H1 (cell line): ENCODE measurements at regions not wholly inside any gene's neighbourhood (a gene's known extent, or its start where the extent isn't known, plus 50 kb on each side); places are given as distances from the start of the nearest gene placed in this dataset.

Experiments
- CTCF ChIA-PET: fragments of 300-600 bp; sonication (Branson Sonifier 250); formaldehyde crosslinking; loops from one replicate; lab custom pipeline; 2021; ENCODE audit not compliant: partially characterized antibody; lab: Charles Lee
- POLR2A ChIA-PET: fragments of 300-600 bp; sonication (Branson Sonifier 250); formaldehyde crosslinking; loops from one replicate; lab custom pipeline; 2021; ENCODE audit warnings: inconsistent platforms; ENCODE audit not compliant: partially characterized antibody; lab: Charles Lee
- DNase-seq, 2 experiments: peaks; one replicate each; pipeline versions ENCODE4 v3.0.0 to v3.0.0-alpha.2; 2010 to 2022; ENCODE audit warnings: low spot score in 2 of 2, low read depth in 1 of 2, mixed read lengths in 1 of 2
- FAIRE-seq: peaks from 2 replicates; lab custom pipeline; 2011; peaks lifted over from hg19 to GRCh38; lab: Jason Lieb, UNC
- H2AFZ ChIP-seq: 2 replicates; pipeline ENCODE4 v1.8.1; 2012; ENCODE audit warnings: low read length, inconsistent platforms
- H2AK5ac ChIP-seq: 2 replicates; pipeline ENCODE4 v1.6.1; 2013; ENCODE audit warnings: low read depth, low read length
- H2BK120ac ChIP-seq: replicated peaks from 2 replicates; pipeline ENCODE3; 2013; ENCODE audit warnings: low read depth, low read length, inconsistent platforms
- H2BK12ac ChIP-seq: 2 replicates; pipeline ENCODE4 v1.6.1; 2013; ENCODE audit warnings: low read depth, low read length
- H2BK15ac ChIP-seq: 2 replicates; pipeline ENCODE4 v1.6.1; 2013; ENCODE audit warnings: low read length
- H2BK20ac ChIP-seq: 2 replicates; pipeline ENCODE4 v1.6.1; 2013; ENCODE audit warnings: low read length
- H2BK5ac ChIP-seq: 2 replicates; pipeline ENCODE4 v1.6.1; 2013; ENCODE audit warnings: low read depth, low read length
- H3K14ac ChIP-seq: 2 replicates; pipeline ENCODE4 v1.6.1; 2013; ENCODE audit warnings: inconsistent platforms; ENCODE audit not compliant: insufficient read length
- H3K18ac ChIP-seq: 2 replicates; pipeline ENCODE4 v1.6.1; 2013; ENCODE audit warnings: low read length; ENCODE audit errors: extremely low read depth
- H3K23ac ChIP-seq: 2 replicates; pipeline ENCODE4 v1.6.1; 2013; ENCODE audit warnings: inconsistent platforms; ENCODE audit not compliant: insufficient read length
- H3K23me2 ChIP-seq: 2 replicates; pipeline ENCODE4 v1.6.1; 2013; ENCODE audit warnings: low read depth, low read length
- H3K27ac ChIP-seq: 2 replicates; pipeline ENCODE4 v1.6.1; 2011; ENCODE audit warnings: low read depth, low read length, inconsistent platforms
- H3K27me3 ChIP-seq, 4 experiments: replicated peaks in 1 of 4; 1 replicate in 1 of 4; 2 replicates in 3 of 4; pipeline versions ENCODE4 v1.6.1 to v1.8.1; 2011 to 2013; ENCODE audit warnings: low read length in 3 of 4, mild to moderate bottlenecking in 3 of 4, inconsistent platforms in 2 of 4, mixed read lengths in 2 of 4, moderate library complexity in 1 of 4; ENCODE audit not compliant: control insufficient read depth in 3 of 4, insufficient read depth in 3 of 4; ENCODE audit errors: extremely low read depth in 1 of 4
- H3K36me3 ChIP-seq, 4 experiments: 2 replicates each; pipeline versions ENCODE4 v1.6.1 to v1.8.1; 2011 to 2013; ENCODE audit warnings: mild to moderate bottlenecking in 4 of 4, low read length in 3 of 4, moderate library complexity in 2 of 4, control low read depth in 1 of 4, inconsistent platforms in 1 of 4; ENCODE audit not compliant: insufficient read depth in 4 of 4, control insufficient read depth in 2 of 4
- H3K4ac ChIP-seq: replicated peaks from 2 replicates; pipeline ENCODE3; 2013; ENCODE audit warnings: low read length, low read depth, mixed read lengths, inconsistent platforms; ENCODE audit not compliant: insufficient read length
- H3K4me1 ChIP-seq, 4 experiments: replicated peaks in 1 of 4; 1 replicate in 1 of 4; 2 replicates in 3 of 4; pipeline versions ENCODE4 v1.6.1 to v1.8.1; 2011 to 2013; ENCODE audit warnings: low read length in 3 of 4, inconsistent platforms in 2 of 4, mixed read lengths in 1 of 4; ENCODE audit not compliant: insufficient read depth in 4 of 4, control insufficient read depth in 3 of 4
- H3K4me2 ChIP-seq, 2 experiments: 2 replicates each; pipeline versions ENCODE4 v1.6.1 to v1.8.1; 2011 to 2013; ENCODE audit warnings: low read depth in 2 of 2, low read length in 2 of 2, control low read depth in 1 of 2, inconsistent platforms in 1 of 2, mild to moderate bottlenecking in 1 of 2; ENCODE audit not compliant: insufficient read depth in 1 of 2
- H3K4me3 ChIP-seq, 4 experiments: fragments of 200-600, 300-600 bp in 1 of 4; sonication (generic), shearing (Covaris generic), sonication (Bioruptor Twin) in 1 of 4; 2 replicates each; pipeline versions ENCODE4 v1.5.1 to v1.8.1; 2011 to 2016; ENCODE audit warnings: low read length in 4 of 4, low read depth in 3 of 4, control low read depth in 2 of 4, inconsistent platforms in 2 of 4, mild to moderate bottlenecking in 2 of 4, mixed read lengths in 1 of 4, moderate library complexity in 1 of 4; ENCODE audit not compliant: insufficient read depth in 2 of 4; ENCODE audit errors: extremely low read depth in 1 of 4
- H3K56ac ChIP-seq: replicated peaks from 2 replicates; pipeline ENCODE3; 2013; ENCODE audit warnings: low read depth, mild to moderate bottlenecking, mixed read lengths, low read length, inconsistent platforms; ENCODE audit not compliant: insufficient read length
- H3K79me1 ChIP-seq: 2 replicates; pipeline ENCODE4 v1.6.1; 2013; ENCODE audit warnings: low read depth, low read length, control low read depth
- H3K79me2 ChIP-seq, 2 experiments: 2 replicates each; pipeline versions ENCODE4 v1.6.1 to v1.8.1; 2012 to 2013; ENCODE audit warnings: low read length in 2 of 2, mild to moderate bottlenecking in 2 of 2, inconsistent platforms in 1 of 2; ENCODE audit not compliant: insufficient read depth in 2 of 2, control insufficient read depth in 1 of 2
- H3K9ac ChIP-seq, 4 experiments: replicated peaks in 1 of 4; 1 replicate in 1 of 4; 2 replicates in 3 of 4; pipeline versions ENCODE4 v1.6.1 to v1.8.1; 2011 to 2013; ENCODE audit warnings: low read depth in 3 of 4, low read length in 3 of 4, control low read depth in 2 of 4, mild to moderate bottlenecking in 2 of 4, moderate library complexity in 2 of 4, inconsistent platforms in 1 of 4; ENCODE audit errors: extremely low read depth in 1 of 4
- H3K9me3 ChIP-seq, 2 experiments: 2 replicates each; pipeline versions ENCODE4 v1.6.1 to v1.8.1; 2012 to 2013; ENCODE audit warnings: mild to moderate bottlenecking in 2 of 2, moderate library complexity in 2 of 2, control low read depth in 1 of 2, inconsistent platforms in 1 of 2, low read depth in 1 of 2, low read length in 1 of 2, mixed read lengths in 1 of 2; ENCODE audit not compliant: insufficient read depth in 2 of 2
- H4K20me1 ChIP-seq, 2 experiments: replicated peaks in 1 of 2; 2 replicates each; pipeline versions ENCODE3 to v1.8.1; 2011 to 2013; ENCODE audit warnings: inconsistent platforms in 2 of 2, low read length in 2 of 2, mild to moderate bottlenecking in 1 of 2; ENCODE audit not compliant: insufficient read depth in 2 of 2, control insufficient read depth in 1 of 2
- H4K5ac ChIP-seq: 2 replicates; pipeline ENCODE4 v1.6.1; 2013; ENCODE audit warnings: low read length, low read depth, mixed read lengths, inconsistent platforms; ENCODE audit not compliant: insufficient read length
- H4K8ac ChIP-seq: 2 replicates; pipeline ENCODE4 v1.8.0; 2013; ENCODE audit warnings: mild to moderate bottlenecking, moderate library complexity, low read length, inconsistent platforms; ENCODE audit not compliant: insufficient read depth; ENCODE audit errors: extremely low read depth
- H4K91ac ChIP-seq: replicated peaks from 2 replicates; pipeline ENCODE3; 2013; ENCODE audit warnings: low read length, mixed read lengths, inconsistent platforms; ENCODE audit not compliant: insufficient read length
- ASH2L ChIP-seq: fragments of 200-600, 300-600 bp; sonication (generic); IDR thresholded peaks from one replicate; pipeline ENCODE4 v1.7.1; 2017; ENCODE audit warnings: low read length
- CREB1 ChIP-seq: IDR thresholded peaks from 2 replicates; pipeline ENCODE4 v1.6.1; 2012; ENCODE audit warnings: inconsistent platforms
- HDAC6 ChIP-seq: IDR thresholded peaks from one replicate; pipeline ENCODE4 v1.7.1; 2012; ENCODE audit warnings: low read depth, mild to moderate bottlenecking, inconsistent platforms, low read length, moderate library complexity
- KDM1A ChIP-seq: fragments of 200-600, 300-600 bp; sonication (generic); IDR thresholded peaks from 2 replicates; pipeline ENCODE4 v1.7.1; 2016; ENCODE audit warnings: mild to moderate bottlenecking, low read length, borderline replicate concordance
- KDM4A ChIP-seq: IDR thresholded peaks from one replicate; pipeline ENCODE4 v1.7.1; 2012; ENCODE audit warnings: low read depth, mild to moderate bottlenecking, moderate library complexity, low read length, inconsistent platforms; ENCODE audit not compliant: severe bottlenecking
- KDM5A ChIP-seq: fragments of 200-600 bp; IDR thresholded peaks from 2 replicates; pipeline ENCODE4 v1.7.1; 2012; ENCODE audit warnings: mild to moderate bottlenecking, low read length, inconsistent platforms, mixed read lengths
- SP2 ChIP-seq: IDR thresholded peaks from 2 replicates; pipeline ENCODE4 v1.6.1; 2012; ENCODE audit warnings: mild to moderate bottlenecking, low read length, inconsistent platforms
- TEAD4 ChIP-seq: IDR thresholded peaks from 2 replicates; pipeline ENCODE4 v1.6.1; 2012; ENCODE audit warnings: low read depth, low read length, inconsistent platforms, mixed read lengths
- WGBS, 2 experiments: shearing (Covaris generic) in 1 of 2; methylation state at CpG; one replicate each; pipeline versions ENCODE4 v1.1.6 to v1.1.7; 2013 to 2015; ENCODE audit warnings: low lambda C conversion rate in 2 of 2, mixed read lengths in 2 of 2, inconsistent platforms in 1 of 2, low coverage in 1 of 2, missing lambda C conversion rate in 1 of 2; ENCODE audit not compliant: insufficient replicate concordance in 2 of 2, insufficient coverage in 1 of 2, insufficient read length in 1 of 2; ENCODE audit errors: extremely low coverage in 1 of 2, missing lambda C conversion rate in 1 of 2; 5-methylcytosine and 5-hydroxymethylcytosine counted together
- TF ChIP-seq, protein P1 (sequence below), 3 experiments: IDR thresholded peaks; 1 replicate in 2 of 3; 2 replicates in 1 of 3; pipeline versions ENCODE4 v1.5.1 to v1.6.1; 2011; ENCODE audit warnings: low read length in 3 of 3, mild to moderate bottlenecking in 3 of 3, inconsistent platforms in 2 of 3, low read depth in 1 of 3, moderate library complexity in 1 of 3; ENCODE audit not compliant: insufficient read depth in 1 of 3; ENCODE audit errors: control extremely low read depth in 1 of 3
- TF ChIP-seq, protein P2 (sequence below): IDR thresholded peaks from 2 replicates; pipeline ENCODE4 v1.6.1; 2012; ENCODE audit warnings: low read length, inconsistent platforms

DNA sequence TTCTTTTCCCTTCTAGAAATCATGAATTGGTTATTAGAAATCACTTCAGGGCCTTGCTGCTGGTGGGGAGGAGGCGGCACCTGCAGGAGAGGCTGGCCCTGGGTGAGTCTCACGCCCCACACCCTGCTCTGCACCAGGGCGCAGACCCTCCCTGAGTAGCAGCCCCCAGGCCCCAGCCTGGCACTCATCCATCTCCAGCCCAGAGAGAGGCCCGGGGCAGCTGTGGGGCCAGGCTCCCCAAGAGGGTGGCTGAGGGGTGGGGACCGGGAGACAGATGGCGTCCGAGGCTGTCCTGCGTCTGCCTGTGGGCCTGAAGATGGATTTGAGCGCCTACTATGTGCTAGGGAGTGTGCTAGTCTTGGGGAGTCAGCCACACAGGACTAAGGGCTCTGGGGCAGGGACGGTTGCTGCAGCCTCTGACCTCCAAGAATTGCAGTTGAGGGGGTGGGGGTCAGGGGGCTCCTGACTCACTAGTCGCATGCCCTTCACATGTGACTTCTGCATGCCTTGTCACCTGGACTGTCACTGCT lies 59.6 kb upstream of the GATA5 start:
- Histone ChIP-seq H3K27me3 (no peaks in the 10 kb centered on the region; a peak in 1 of 7 replicates), H3K36me3 (no peaks in the 10 kb centered on the region), H3K9ac (no peak overlapping the region), H2AFZ (no peak overlapping the region), H3K14ac (no peak overlapping the region), H2BK20ac (no peak overlapping the region), H3K27ac (no peak overlapping the region), H3K18ac (no peak overlapping the region), H4K91ac (no peak overlapping the region), H4K20me1 (no peaks in the 10 kb centered on the region), H3K23me2 (no peaks in the 10 kb centered on the region), H2BK120ac (no peak overlapping the region), H3K4ac (no peak overlapping the region), H3K4me3 (no peak overlapping the region), H3K4me2 (no peak overlapping the region), H2AK5ac (no peak overlapping the region), H4K8ac (no peak overlapping the region; the same call in 1 of the 2 replicates), H4K5ac (no peak overlapping the region), H3K4me1 (no peaks in the 10 kb centered on the region), H2BK15ac (no peak overlapping the region), H2BK12ac (no peak overlapping the region), H2BK5ac (no peak overlapping the region), H3K56ac (no peak overlapping the region), H3K9me3 (no peaks in the 10 kb centered on the region), H3K23ac (no peak overlapping the region), H3K79me1 (no peaks in the 10 kb centered on the region), H3K79me2 (no peaks in the 10 kb centered on the region)
- CTCF ChIA-PET = interaction anchor here (1.1 to 1.9 kb wide), 4 partner anchors 14 to 55 kb away, joined by 3 to 7 read pairs (median 4); no protein-coding TSS in a partner anchor
- WGBS, 2 experiments = 86% methylated on average over 9 of the region's 11 CpGs; no CpG with 5 or more reads in 1 of the 2 experiments
- DNase-seq (no peak), FAIRE-seq (no peak)
- POLR2A ChIA-PET = no interaction called here
- TF ChIP-seq TEAD4 = no peak
- no peak for TF ChIP-seq ASH2L
- TF ChIP-seq, protein P1, sequence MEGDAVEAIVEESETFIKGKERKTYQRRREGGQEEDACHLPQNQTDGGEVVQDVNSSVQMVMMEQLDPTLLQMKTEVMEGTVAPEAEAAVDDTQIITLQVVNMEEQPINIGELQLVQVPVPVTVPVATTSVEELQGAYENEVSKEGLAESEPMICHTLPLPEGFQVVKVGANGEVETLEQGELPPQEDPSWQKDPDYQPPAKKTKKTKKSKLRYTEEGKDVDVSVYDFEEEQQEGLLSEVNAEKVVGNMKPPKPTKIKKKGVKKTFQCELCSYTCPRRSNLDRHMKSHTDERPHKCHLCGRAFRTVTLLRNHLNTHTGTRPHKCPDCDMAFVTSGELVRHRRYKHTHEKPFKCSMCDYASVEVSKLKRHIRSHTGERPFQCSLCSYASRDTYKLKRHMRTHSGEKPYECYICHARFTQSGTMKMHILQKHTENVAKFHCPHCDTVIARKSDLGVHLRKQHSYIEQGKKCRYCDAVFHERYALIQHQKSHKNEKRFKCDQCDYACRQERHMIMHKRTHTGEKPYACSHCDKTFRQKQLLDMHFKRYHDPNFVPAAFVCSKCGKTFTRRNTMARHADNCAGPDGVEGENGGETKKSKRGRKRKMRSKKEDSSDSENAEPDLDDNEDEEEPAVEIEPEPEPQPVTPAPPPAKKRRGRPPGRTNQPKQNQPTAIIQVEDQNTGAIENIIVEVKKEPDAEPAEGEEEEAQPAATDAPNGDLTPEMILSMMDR (IDR thresholded peaks at IDR 0.05; ENCODE audit: control extremely low read depth in 1 of 3, insufficient read depth in 1 of 3, low read depth in 1 of 3, low read length in 3 of 3) = no peak
- no peak for TF ChIP-seq KDM5A
- TF ChIP-seq KDM1A = no peak
- TF ChIP-seq SP2 = no peak
- TF ChIP-seq CREB1 = no peak
- TF ChIP-seq KDM4A = no peak
- no peak for TF ChIP-seq HDAC6
- TF ChIP-seq, protein P2, sequence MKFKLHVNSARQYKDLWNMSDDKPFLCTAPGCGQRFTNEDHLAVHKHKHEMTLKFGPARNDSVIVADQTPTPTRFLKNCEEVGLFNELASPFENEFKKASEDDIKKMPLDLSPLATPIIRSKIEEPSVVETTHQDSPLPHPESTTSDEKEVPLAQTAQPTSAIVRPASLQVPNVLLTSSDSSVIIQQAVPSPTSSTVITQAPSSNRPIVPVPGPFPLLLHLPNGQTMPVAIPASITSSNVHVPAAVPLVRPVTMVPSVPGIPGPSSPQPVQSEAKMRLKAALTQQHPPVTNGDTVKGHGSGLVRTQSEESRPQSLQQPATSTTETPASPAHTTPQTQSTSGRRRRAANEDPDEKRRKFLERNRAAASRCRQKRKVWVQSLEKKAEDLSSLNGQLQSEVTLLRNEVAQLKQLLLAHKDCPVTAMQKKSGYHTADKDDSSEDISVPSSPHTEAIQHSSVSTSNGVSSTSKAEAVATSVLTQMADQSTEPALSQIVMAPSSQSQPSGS = no peak
